Dedifferentiated amniotic fluid mesenchymal stem cell (primary cell): ENCODE measurements at regions not wholly inside any gene's neighbourhood (a gene's known extent, or its start where the extent isn't known, plus 50 kb on each side); places are given as distances from the start of the nearest gene placed in this dataset.
A peak's percentile ranks its signal among the peaks of the same experiment; 100 is the strongest.
"Not testable (repeated sequence)": the region's sequence is repeated elsewhere in the genome, so short reads cannot be mapped to it uniquely, and the experiment has no call there.

Experiments used
- DNase-seq: peaks from one replicate; pipeline ENCODE4 v3.0.0-alpha.2; 2016; ENCODE audit errors: extremely low spot score

DNA sequence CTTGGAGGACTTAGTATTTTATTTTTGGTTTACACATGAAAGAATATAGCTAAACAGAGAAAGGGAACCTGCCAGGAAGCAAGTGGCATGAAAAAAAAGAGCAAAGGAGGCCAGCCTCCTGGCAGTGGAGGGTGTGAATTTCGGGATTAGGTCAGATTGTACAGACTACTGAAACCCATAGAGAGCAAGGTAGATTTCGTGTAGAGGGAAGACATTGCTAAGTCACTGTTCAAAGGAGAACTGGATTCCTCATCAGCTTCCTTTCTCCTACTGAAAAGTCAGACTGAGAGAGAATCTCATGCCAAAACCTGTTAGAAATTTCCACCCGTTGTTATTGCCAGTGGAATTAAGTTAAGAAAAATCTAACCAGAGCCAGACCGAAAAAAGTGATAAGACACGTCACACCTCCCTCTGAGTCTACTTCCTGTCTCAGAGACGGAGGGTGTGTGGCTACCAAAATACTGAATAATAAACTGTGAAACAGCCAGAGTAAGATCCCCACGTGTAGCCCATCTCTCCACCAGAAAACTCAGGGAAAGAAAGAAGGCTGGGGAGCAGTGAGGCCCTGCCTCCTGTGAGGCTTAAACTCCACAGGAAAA is 118.8 kb downstream of the SKIDA1 start:
- no peak for DNase-seq

DNA sequence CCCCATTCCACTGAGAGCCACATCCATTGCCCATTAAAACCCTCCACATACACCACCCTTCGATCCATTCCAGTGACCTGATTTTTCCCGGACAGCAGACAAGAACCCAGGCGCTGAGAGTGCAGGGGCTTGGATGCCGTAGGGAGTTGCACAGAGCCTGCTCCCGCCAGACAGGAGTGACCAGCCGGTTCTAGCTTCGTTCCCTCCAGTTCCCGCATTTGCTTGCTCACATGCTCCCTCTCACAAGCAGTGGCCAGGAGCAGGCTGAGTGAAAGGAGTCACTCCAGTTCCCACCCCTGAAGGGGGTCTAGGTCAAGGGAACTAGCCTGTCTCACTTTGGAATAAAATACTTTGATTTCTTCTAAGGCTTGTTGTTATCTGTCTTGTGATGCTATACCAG is 119.5 kb downstream of the SKIDA1 start:
- DNase-seq, result no peak

DNA sequence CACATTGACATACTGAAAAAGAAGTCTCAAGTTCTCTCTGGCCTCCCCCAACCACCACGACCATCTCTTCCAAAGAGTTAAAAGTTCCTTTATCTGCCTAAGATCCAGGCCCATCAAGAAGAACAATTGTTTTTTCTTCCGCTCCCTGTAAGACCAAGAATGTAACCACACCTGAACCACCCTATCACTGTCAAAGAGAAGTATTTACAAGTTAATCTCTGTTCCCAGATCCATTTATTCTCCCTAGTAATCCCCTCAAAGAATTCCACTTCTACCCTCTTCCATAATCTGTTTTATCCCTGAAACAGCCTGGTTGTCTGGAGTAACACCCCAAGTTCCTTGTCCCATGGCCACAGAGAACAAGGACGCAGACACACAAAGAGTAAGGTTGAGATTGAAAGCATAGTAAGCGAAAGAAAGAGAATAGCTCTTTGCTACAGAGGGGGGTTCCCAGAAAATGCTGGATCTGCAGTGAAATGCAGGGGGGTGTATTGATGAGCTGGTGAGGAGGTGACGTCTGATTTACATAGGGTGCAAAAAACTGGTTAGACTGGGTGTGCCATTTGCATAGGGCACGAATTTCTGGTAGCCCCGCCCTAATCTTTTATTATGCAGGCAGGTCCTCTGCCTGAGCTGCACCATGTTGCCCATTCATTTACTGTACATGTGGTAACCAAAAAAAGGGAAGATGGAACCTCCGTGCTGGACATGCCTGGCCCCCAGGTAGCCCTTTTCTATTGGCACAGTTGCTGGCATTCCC is 122.0 kb downstream of the SKIDA1 start:
- DNase-seq, result no peak

DNA sequence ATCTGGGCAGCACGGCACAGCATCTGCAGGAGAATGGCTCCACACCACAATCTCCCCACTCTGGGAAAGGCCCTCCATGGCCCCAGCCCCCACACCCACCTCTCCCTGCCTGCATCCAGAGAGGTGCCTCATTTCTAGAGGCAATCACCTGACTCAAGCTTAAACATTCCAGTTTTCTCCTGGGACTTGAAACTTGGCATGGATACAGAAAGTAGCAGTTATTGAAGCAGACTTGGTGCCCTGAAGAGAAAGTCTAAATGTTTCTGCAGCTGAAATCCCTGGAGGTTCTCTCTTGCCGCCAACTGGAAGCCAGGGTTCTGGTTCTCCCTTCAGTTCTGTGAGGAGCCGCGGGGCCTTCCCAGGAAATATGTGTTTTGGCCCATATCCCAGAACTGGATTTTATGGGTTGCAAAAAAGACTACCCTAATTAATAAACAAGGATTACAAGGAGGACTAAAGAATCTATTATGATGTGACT is 122.8 kb downstream of the SKIDA1 start:
- no peak for DNase-seq

GRCh38 chr10:21401196-21401595 is 124.3 kb downstream of the SKIDA1 start:
- no peak for DNase-seq

DNA sequence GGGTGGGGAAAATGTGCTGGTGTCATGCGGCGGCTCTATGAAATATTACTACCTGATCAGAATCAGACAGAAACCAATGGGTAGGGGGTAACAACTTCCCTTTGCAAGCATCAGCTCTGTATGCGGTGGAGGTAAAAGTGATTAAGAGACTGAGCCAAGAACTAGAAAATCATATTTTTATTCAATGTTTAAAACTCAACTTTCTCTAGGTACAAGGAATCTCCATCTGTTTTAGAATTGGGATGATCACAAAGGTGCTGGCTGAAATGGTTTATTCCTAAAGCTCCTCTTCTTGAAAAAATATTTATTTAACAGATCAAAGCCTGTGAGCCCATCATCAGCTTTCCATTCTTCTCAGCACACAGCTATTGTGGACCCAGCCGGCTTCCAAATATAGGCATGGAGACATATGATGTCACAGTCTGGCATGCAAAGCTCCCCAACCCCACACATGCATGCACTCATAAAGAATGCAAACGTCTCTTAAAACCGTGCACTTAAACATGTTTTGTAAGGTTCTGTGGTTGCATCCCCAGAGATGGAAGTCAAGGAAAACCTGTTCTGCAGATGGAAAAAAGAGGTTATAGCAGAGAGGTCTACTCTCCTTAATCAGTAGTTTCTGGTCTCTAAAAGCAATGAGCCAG is 126.0 kb downstream of the SKIDA1 start:
- peak; percentile 77 for DNase-seq

GRCh38 chr10:21398563-21399231 is 126.8 kb downstream of the SKIDA1 start:
- peak; percentile 19 for DNase-seq

DNA sequence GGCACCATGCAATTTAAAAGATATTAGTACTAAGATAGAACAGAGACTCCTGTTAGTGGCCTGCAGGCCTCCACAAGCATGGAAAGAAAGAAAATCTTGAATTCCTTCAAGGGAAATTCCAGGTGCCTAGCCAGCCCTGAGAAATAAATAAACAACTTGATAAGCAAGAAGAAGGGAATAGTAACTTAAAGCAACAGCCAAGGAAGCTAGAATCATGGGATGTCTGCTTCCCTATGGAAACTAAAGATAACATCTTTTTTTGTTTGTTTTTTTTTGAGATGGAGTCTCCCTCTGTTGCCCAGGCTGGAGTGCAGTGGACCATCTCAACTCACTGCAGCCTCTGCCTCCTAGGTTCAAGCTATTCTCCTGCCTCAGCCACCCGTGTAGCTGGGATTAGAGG is 128.6 kb downstream of the SKIDA1 start:
- DNase-seq, result no peak

- DNase-seq, result no peak
These were observed 131.6 kb downstream of the SKIDA1 start for GRCh38 chr10:21393931-21394330.

DNA sequence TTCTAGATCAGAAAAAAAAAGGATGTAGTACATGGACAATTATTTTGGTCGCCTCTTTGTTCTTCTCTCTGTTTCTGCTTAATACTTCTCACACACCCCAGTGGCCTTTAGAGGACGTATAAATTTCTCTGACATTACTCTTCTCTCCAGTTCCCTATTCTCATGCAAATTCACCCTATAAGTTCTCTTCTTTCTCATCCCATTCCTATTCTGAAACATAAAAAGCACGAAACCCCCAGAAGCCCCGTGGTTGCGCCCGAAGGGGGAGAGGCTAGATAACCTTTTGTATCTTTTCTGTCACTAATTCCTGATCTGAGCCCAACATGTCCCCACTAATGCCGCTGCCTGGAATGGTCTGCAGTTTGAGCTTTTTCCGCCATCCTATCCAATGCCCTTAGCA is 136.9 kb downstream of the SKIDA1 start:
- no peak for DNase-seq

GRCh38 chr10:21387868-21388267 is 137.6 kb downstream of the SKIDA1 start:
- no peak for DNase-seq

DNA sequence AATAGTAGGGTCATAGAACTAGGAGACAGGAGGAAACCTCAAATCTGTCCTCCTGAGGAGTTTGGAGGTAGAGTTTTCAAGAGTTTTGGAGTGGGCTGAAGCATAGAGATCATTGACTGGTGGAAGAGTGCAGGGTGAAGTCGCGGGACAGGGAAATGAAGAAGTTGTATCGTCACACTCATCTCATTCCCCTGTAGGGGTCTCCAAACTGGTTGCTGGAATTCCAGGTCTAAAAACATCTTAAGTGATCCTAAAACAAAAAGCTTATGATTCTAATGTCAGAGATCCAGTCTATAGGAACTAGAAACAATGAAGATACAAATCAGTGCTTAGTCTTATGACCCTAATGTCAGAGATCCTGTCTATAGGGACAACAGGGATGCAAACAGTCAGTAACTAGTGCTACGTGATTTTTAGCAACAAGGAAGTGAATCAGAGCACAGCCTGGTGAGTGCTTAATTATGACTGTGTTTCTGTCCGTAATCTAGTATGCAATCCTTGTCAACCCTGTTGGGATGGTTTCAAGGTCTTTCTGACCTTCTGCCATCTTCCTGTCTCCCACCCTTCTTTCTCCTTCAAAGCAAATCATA is 139.4 kb downstream of the SKIDA1 start:
- no peak for DNase-seq

GRCh38 chr10:21385536-21385935 is 139.9 kb downstream of the SKIDA1 start:
- no peak for DNase-seq

DNA sequence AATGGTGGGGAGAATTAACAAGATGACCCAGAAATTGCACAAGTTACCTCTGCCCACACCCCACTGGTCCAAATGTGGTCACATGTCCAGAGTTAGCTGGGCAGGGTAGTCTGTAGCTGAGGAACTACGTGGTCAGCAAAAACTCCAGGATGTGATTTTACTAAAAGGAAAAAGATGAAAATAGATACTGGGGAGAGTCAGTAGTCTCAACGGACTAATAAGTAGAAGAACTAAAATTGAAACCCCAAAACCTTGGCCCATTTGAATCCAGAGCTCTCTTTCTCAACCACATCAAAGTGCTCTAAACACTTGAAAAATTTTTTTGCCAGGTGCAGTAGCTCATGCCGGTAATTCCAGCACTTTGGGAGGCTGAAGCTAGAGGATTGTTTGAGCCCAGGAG is 146.3 kb downstream of the SKIDA1 start:
- DNase-seq, result no peak

- not testable (repeated sequence) for DNase-seq
These were observed 150.2 kb downstream of the SKIDA1 start for GRCh38 chr10:21375274-21375673.

- not testable (repeated sequence) for DNase-seq
These were observed 151.6 kb downstream of the SKIDA1 start for GRCh38 chr10:21373881-21374280.

DNA sequence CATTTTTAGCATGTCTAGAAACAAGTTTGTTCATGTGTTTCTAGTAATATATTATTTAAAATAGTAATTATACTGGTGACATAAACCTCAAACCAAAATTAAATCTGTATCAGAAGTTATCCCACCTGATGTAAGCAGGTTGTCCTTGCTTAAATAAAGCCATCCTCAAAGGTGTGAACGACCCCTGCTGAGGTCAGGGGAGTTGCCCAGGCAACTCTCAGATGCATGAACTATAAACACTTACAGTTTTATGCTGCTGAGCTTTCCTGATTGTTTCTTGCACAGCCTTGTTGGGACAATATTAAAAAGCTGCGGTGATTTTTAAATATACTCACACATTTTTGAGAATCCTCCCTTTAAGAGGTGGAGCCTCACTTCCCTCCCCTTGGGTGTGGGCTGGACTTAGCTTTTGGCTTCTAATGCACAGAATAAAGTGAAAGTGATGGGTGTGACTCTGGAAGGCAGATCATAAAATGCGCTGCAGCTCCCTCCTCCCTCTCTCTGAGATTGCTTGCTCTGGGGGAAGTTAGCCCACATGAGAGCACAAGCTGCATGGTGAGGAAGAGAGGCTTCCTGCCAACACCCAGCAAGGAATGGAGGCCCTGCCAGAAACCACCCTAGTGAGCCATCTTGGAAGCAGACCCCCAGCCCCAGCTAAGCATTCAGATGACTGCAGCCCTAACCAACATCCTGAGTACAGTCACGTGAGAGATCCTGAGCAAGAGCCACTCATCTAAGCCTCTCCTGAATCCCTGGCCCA is 152.7 kb downstream of the SKIDA1 start:
- DNase-seq, result peak; percentile 66

- DNase-seq, result no peak
These were observed 155.8 kb downstream of the SKIDA1 start for GRCh38 chr10:21369697-21370096.

- no peak for DNase-seq
These were observed 156.6 kb downstream of the SKIDA1 start for GRCh38 chr10:21368728-21369425.

- no peak for DNase-seq
These were observed 157.4 kb downstream of the SKIDA1 start for GRCh38 chr10:21368022-21368582.
